Activated CD4-positive, alpha-beta T cell treated with anti-CD3 and anti-CD28 coated beads for 4 hours (primary cell): ENCODE measurements at regions not wholly inside any gene's neighbourhood (a gene's known extent, or its start where the extent isn't known, plus 50 kb on each side); places are given as distances from the start of the nearest gene placed in this dataset.

Source experiments
- DNase-seq, 2 donors: peaks; one replicate each; pipeline ENCODE4 v3.0.0-alpha.2; 2020

DNA sequence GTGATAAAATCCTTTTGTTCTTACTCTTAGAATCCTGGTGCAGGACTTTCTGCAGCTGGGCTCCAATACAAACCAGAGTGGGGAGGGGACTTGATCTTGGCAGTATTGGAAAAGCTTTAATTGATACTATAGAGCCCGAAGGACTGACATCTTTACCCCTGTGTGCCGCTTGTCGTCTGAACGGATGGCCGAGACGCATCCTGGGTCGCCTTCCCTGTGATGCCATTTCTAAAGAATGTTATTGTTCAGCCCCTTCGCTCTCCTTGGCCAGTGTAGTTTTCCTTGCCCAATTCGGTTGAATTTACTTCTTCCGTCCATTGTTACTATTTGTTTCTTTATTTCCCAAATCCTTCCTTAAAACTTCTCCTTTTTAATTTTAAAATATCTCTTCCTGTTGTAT is 80.9 kb downstream of the CLDN34 start:
- DNase-seq, result no peak

DNA sequence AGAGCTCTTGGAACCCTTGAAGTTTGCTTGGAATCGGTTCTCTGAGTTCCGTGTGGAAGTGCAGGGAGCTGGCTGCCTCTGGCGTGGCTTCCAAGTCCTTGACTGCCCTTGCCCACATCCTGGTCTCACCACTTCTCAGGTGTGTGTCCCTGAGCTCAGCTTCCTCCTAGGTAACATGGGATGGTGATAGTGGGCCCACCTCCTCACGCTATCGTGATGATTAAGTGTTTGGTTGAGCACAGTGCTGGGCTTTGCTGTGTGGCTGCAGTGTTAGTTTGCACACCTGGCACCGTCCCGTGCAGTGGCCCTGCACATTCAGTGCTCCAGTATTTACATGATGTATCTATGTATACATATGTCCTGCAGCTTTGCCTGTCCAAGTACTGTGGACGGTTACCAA is 81.5 kb downstream of the CLDN34 start:
- DNase-seq, result no peak

DNA sequence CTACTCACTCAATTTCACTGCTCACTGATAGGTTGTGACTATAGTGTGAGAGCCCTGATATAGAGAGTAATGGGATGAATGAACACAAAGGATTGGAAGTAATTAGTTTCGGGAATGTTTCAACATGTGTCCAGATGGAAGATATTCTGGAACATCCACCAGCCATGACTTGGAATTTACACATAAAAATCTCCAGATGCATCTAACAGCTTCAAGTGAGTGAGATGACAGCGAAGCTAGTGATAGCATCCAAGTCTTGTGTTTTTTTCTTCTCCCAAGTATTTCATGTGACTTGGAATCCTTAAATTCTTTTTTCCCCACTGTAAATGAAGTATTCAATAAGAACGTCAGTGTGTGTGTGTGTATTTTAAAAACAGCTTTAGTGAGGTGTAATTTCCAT is 82.1 kb downstream of the CLDN34 start:
- DNase-seq, result no peak

DNA sequence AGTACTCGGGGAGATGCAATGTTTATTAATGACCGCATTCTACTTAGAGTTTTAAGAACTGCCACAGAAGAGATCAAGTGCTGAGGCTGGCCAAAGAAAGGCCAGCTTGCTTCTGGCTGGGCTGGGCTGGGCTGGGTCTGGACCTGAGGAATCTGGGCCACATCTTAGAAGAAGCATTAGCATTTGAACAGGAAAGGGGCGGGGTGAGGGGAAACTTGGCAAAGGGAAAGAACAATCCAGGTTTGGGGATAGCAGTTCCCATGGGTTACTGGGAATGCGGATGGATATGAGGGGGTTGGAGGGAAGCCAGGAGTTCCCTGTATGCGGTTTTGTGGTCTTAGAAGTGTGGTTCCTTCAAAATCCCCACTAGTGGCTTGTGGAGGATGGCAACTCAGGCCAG is 83.3 kb downstream of the CLDN34 start:
- no peak for DNase-seq

DNA sequence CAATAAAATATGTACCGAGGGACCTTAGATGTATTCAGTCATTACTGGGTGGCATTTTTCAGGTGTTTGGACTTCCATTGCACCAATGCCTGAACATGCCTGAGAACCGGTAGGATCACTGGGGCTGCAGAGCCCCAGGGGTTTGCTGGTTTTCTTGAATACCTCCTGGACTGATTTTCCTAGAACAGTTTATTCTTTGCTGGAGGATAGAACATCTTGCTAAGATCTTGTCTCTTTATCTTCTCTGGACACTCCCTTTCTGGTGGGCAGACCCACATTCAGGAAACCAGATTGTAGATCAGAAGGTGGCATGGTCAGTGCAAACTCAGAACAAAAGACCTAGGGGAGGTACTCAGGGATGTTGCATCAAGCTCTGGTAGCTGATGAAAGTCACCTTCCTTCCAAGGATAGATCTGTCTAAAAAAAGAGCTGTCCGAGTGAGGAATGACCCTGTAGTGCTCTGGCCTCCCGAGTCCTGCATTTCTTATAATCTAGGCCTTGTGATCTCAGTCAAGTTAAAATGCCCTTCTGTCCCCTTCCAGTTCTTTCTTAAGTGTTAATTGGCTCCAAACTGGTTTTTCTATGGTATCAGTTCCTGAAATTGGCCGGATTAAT is 84.8 kb downstream of the CLDN34 start:
- no peak for DNase-seq

DNA sequence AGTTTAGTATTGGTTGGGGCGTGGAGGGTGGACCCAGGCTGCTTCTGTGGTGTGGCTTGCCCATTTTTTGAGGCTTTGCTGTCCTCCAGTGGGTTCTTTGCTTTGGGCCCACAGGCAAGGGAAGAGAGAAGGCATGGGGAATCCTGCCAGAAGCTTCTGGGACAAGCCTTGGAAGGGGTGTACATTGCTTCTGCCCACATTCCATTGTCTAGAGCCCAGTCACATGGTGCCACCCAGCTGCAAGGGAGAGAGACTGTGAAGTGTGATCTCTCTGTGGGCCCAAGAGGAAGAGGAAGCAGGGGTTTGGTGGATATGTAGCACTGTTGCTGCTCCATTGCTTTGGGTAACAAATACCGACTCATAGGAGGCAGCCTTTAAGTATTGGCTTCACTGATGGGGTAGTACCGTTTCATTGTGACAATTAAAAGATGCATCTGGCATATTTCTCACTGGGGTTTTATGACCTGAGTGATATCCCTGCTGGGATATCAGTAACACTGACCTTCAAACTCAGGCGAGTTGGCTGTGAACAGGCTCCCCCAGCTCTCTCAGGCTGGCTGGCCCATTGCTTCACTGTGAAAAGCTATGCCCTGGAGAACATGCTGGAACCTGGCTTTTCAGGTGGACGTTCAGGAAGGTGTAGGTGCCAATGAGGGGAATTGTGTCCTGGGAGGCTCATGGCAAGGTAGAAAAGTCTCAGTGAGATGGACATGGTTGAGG is 85.9 kb downstream of the CLDN34 start:
- DNase-seq, result no peak

DNA sequence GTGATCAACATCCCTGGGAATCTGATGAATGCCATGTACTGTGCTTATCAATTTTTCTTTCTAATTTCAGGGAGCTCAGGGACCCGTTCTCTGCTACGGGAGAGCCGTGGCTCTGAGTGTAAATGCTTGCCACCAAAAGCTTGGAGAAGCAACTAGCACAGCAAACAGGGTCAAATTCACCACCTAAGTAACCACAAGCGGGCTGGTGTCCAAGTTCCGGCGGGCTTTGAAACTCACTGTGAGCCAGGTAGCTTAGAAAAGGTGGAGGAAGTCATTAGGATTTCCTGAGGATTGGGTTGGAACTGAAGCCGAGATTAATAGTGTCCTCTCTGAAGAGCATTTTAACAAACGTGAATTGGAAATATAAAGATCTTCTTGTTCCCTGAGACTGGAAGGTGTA is 87.2 kb downstream of the CLDN34 start:
- DNase-seq, result no peak

DNA sequence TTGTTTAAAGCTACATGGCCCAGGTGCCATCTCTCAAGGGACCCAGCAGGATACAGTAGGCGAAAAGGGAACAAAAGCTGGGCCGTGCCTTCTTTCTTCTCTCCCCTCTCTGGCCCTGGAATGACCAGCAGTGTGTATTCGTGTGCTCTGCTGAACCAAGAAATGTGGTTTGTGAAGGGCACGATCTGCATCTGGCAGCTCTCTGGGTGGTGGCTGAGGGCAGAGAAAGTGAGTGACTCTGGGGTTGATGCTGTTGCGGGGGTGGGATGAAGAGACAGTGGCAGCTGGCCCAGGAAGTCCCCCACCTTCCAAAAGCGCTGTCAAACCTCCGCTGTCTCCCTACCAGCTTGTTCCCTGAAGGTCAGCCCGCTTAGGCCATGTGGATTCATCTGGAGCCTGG is 88.3 kb downstream of the CLDN34 start:
- DNase-seq, result no peak

DNA sequence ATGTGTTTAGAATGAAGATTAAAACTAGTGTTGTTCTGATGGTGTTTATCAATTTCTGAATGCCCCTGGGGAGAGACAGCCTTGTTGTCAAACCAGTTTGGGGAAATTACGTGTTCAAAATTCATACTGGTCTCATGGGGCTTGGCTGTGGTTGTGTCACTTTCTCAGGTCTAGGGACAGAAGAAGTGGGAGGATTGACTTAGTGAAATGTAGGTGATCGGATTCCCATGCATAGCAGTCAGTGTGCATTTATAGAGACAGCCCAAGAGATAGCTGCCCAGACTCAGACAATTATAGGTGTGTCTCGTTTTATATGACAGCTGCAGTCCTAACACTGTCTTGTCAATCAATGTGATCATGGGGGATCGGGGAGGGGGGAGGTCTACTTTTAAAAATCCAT is 94.4 kb upstream of the CLCN4 start:
- DNase-seq, result no peak

DNA sequence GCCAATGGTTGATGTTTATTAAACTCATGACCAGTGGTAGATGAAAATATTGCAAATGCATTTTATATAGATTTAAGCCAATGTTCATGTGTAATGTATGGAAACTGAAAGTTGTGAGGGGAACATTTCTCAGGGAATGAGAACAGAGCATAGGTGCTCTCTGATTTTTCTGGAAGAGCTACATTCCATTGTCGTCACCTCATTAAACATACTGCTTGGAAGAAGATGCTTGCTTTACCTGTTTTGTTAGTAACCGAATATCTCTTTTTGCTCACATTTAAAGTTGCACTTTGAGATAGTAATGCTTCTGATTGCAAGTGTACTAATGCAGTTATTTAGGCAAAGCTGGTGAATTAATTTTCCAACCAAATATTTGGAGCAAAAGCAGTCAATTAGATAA is 93.8 kb upstream of the CLCN4 start:
- no peak for DNase-seq

DNA sequence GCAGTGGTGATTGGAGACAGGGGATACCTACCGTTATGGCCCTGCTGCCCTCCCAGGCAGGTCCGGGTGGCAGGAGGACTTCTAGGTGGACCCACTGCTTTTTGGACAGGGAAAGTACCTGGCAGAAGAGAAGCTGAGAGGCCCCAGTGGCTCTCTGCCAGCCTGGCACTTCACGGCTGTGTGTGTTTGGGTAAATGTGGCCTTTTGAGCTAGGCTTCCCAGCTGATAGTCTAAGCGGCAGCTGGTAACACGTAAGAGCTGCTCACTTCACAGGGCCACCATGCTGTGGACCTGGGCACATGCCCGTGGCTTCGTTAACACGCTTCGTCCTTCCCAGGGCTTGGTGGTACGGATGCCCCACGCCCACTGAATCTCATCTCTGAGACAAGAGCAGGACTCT is 92.0 kb upstream of the CLCN4 start:
- DNase-seq, result no peak

DNA sequence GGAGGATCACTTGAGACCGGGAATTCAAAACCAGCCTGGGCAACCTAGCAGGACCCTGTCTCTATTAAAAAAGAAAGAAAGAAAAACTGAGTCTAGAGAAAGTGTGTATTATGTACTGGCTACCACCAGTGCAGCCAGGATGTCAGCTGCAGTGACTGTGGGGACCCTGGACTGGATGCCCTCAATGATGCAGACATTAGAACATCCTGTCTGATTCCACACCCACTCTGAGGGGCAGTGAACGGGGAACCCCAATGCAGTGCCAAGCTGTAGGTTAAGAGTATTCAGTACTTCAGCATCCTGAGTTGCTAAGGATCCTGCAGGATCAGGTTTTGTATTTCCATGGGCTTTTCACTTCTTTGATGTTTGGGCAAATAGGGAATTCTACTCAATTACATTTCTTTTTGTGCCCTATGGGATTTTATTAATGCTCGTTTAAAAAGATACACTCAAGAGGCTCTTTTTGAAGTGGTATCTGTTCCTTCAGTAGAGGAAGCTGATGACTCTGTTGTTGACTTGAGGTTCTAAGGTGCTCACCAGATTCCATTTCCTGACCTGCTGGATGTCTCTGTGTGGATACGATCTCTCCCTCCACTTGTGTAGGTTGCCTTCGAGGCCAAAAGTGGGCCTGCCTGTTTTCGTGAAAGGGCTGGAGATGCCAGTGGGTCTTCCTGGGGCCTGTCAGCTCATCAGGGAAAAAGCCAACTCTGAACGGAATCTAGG is 85.9 kb upstream of the CLCN4 start:
- no peak for DNase-seq

DNA sequence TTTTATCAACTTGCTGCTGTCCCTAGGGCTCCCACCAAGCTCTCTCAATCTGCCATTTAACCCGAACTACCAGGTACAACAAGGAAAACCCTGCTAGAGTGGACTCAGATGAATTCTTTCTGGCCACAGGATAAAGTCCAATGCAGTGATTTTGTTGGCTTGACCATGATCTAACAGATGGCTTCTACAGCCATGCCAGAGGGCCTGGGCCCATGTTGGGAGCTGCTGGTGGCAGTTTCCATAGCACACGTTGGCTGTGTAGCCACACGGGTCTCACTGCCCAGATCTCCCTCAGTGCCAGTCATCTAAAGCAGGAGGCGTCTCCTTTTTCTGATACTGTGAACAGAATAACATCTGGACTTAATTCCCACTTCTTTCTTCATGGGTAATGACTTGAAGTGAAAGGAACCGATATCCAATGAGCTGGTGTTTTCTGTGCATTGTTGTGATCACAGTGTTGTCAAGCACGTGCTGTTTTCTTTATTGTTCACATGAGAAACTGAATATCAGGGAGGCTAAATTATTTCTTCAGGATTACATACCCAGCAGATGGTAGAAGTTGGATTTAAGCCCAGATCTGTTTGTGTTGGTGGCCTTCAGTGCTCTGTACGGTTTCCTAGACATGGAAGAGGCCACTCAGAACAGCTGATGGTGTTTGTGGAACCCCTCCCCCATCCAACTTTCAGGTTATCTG is 85.2 kb upstream of the CLCN4 start:
- no peak for DNase-seq

DNA sequence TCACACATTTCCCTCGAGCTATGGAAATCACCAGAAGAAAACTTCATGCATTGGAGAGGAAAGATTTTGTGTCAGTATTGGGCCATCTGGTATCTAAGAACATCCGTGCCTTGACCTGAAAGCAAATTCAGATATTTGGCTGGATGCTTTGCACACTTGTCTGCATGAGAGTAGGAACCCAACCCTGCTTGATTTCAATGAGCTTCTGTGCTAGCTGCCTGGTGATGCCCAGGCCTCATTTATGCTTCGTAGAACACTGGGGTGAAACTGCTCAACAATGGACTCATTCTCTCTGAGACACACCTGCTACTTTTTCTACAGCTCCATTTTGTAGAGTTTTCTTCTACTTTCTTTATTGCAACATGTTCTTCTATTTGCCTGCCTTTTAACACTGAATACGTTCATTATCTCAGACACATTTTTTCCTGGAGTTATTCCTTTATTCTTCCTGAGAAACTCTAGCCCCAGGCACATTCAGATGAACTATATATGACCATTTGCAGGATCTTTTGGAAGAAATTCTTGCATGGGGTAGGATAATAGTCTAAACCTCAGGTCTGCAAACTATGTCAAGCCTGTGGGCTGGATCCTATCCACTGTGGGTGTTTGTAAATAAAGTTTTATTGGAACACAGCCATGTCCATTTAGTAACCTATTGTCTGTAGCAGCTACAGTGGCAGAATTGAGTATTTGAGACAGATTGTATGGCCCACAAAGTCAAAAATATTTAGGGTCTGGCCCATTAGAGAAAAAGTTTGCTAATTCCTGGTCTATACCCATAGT is 83.8 kb upstream of the CLCN4 start:
- DNase-seq, result no peak

DNA sequence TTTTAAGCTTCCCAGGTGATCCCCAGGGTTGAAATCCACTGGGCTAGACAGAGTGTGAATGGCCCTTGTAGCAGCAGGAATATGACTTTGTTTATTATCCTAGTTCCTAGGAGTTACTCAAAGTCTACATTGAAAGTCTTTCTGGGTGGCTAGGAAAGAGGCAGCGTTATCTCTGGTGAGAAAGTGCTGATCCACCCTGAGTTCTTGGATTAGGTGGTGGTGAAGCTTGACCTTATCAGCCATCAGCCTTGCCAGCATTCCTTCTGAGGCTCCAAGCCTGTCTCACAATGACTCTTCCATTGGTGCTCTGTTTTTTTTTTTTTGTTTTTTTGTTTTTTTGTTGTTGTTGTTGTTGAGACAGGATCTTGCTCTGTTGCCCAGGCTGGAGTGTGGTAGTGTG is 83.1 kb upstream of the CLCN4 start:
- no peak for DNase-seq

DNA sequence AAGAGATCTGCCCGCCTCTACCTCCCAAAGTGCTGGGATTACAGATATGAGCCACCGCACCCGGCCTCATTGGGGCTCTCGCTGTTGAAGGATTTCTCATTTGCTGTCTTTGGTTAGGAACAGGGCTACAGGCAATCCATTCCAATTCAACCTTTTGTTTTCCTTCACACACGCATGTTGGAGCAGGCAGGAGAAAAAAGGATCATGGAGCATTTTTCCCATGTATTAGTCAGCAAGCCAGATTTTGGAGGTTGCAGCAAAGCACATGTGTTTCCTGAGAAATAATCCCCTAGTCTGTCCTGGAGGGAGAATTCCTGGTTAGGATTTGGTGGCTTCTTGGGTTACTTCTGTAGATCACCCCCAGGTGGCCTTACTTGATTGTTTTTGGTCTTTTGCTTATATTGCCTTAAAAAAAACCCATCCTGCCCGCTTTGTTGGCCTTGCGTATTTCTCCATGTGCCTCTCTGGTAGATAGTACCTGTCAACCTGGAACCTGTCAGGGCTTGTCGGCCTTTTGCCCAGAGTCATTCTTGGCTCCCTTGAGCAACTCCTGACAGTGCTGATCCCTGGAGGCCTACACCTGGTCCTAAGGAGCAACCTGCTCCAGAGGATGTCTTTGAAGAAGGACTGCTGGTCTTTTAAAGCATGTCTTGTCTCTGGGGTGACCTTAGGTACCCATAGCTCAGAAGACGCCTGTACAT is 82.4 kb upstream of the CLCN4 start:
- no peak for DNase-seq

DNA sequence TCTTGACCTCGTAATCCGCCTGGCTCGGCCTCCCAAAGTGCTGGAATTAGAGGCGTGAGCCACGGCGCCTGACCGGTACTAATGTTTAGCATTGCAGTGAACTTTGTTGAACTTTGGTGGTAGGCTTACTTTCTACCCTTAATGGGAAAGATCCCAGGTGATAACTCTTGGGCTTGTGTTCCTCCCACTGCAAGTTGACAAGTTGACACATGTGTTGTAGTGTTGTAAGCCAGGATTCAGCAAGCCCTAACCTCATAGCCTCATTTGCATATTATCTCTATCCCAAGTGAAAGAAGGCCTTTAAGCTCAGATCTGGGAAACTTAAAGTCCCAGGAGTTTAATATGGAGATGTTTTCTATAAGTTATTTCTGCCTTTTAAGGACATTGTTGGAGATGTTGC is 80.0 kb upstream of the CLCN4 start:
- no peak for DNase-seq

DNA sequence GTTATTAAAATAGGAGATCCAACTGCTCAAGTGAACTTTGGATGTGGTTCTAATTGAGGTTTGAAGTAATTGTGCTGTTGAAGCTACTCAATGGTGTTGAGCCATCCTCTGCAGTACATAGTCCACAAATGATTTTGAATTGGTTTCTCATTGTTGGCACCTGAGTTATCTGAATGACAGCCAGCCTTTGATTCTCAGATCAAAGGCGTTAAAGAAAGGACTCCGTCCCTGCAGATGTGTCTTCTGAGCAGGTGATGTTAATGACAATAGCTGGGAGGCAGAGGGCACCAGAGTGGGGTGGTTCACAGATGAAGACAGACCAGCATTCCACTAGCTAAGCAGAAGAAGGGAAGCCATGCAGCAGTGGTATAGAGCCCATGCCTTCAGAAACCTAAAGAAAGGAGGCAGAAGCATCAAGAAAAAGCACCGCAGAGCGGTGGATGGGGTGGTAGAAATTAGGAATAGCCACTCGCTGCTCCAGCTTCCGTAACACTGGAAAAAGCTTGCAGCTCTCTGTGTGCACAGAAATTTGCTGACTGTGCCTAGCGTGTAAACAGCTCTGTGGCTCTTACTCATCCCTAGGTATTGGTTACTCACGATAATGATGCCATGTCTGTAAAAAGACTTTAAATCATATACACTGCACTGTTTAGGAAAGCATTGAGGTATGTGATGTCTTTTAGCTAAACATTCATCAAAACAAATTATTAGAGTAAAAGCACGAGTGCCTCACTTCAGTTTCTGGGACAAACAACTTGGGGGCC is 79.2 kb upstream of the CLCN4 start:
- DNase-seq, result no peak

DNA sequence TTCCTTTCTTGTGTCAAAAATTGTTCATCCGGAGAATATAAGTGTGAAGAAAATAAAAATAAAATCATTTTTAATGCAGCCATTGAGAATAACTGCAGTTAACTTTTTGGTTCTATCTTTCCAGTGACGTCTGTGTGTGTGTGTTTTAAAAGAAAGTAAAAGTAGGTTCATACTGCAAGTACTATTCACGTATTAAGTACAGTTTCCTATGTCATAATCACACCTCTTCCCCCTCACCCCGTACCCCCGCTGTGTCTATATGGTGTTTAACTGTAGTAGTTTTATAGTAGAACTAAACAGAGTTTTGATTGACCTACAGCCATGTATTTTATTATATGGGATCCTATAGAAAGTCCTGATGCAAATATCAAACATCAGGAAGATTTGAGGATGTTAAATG is 78.5 kb upstream of the CLCN4 start:
- DNase-seq, result no peak

DNA sequence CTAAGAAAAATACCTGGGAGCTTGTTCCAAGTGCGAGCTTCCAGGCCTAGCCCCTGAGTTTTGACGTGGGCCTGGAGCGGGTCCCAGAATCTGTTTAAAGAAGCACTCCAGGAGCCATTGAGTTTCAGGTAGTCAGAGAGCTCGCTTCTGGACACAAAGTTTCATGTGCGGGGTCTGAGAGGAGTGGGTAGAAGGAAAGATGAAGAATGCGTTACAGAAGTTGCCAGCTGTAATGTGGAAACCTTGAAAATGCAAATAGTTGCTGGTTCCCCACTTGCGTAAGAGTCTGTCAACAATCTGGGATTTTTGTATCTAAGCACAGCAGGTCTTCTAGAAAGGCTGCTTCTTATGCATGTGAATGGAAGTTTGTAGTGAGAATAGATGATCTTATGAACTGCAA is 77.5 kb upstream of the CLCN4 start:
- no peak for DNase-seq

DNA sequence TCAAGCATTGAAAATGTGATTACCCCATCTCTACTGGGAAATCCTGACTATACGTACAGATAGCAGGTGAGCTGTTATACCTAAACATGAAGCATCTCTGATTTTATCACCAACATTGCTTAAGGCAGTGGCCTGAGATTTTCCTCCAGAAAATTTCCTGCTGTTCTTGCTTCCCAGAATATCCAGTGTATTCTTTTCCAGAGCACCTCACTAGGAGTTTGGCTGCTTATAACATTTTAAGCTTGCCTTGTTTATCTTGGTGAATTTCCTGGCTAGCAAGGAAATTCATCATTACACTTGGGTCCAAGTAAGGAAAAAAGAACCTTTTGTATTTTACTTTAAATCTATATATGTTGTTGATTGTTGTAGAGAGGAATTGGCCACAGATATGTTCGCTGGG is 73.0 kb upstream of the CLCN4 start:
- DNase-seq, result no peak

DNA sequence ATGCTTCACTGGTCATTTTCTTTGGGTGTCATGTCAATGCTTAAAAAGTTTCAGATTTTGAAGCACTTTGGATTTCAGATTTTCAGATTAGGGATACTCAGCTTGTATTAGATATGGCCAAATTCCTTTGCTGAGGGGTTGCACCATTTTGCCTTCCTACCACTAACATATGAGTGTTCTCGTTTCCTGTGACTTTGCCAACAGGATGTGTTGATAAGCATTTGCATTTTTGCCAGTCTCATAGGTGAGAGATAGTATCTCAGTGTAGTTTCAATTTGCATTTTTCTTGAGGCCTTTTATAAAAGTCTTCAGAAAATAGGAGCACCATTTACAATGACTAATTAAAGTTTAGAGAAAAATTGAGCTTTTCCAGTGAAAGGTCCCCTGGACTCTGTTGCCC is 71.6 kb upstream of the CLCN4 start:
- no peak for DNase-seq
